ENCODE measurements at regions not wholly inside any gene's neighbourhood (a gene's known extent, or its start where the extent isn't known, plus 50 kb on each side); places are given as distances from the start of the nearest gene placed in this dataset.
A peak's percentile ranks its signal among the peaks of the same experiment; 100 is the strongest.

DNA sequence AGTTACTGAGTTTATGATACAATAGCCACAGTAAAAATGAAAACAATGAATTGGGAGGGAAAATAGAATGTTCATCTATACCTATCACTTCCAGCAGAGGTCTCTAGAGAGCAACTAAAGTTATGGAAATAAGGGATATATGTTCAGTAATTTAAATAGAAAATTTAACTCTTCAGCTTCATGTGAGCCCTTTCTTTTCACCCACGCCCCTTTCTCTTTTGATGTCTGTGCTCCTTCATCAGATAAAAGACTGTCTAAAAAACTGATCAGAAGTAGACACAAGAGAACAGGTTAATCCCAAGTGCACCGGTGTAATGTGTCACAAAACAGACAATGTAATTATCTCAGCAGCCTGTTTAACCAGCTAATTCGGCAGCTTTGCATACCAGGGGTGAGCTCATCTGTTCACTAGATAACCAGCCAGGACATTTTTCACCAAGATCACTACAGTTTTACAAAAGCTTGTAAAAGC, 238.5 kb upstream of the ERBB4 start:
- TF ChIP-seq, protein P1, sequence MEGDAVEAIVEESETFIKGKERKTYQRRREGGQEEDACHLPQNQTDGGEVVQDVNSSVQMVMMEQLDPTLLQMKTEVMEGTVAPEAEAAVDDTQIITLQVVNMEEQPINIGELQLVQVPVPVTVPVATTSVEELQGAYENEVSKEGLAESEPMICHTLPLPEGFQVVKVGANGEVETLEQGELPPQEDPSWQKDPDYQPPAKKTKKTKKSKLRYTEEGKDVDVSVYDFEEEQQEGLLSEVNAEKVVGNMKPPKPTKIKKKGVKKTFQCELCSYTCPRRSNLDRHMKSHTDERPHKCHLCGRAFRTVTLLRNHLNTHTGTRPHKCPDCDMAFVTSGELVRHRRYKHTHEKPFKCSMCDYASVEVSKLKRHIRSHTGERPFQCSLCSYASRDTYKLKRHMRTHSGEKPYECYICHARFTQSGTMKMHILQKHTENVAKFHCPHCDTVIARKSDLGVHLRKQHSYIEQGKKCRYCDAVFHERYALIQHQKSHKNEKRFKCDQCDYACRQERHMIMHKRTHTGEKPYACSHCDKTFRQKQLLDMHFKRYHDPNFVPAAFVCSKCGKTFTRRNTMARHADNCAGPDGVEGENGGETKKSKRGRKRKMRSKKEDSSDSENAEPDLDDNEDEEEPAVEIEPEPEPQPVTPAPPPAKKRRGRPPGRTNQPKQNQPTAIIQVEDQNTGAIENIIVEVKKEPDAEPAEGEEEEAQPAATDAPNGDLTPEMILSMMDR (IDR thresholded peaks at IDR 0.05; ENCODE audit: extremely low read depth, low read depth, low read length) = peak; percentile 63
- Histone ChIP-seq H4K20me1 (ENCODE audit: insufficient read depth, low read length) (no peaks in the 10 kb centered on the region), H2AFZ (ENCODE audit: low read length) (peak overlapping the region; percentile 75), H3K36me3 (ENCODE audit: insufficient read depth, low read length) (no peaks in the 10 kb centered on the region), H3K4me1 (ENCODE audit: insufficient read depth, low read length) (peaks cover 5% of the 10 kb centered on the region), H3K4me2 (ENCODE audit: insufficient read depth, low read length) (peak overlapping the region; percentile 69), H3K27ac (ENCODE audit: low read depth, low read length) (no peak overlapping the region), H3K27me3 (ENCODE audit: insufficient read depth, low read length) (no peaks in the 10 kb centered on the region), H3K9me3 (ENCODE audit: low read depth, low read length) (no peaks in the 10 kb centered on the region), H3K4me3 (ENCODE audit: insufficient read depth, low read length) (peak overlapping the region; percentile 60), H3K79me2 (ENCODE audit: insufficient read depth, low read length) (no peaks in the 10 kb centered on the region)
- DNase-seq (ENCODE audit: insufficient read length, low spot score, missing footprints) = peak; percentile 39

DNA sequence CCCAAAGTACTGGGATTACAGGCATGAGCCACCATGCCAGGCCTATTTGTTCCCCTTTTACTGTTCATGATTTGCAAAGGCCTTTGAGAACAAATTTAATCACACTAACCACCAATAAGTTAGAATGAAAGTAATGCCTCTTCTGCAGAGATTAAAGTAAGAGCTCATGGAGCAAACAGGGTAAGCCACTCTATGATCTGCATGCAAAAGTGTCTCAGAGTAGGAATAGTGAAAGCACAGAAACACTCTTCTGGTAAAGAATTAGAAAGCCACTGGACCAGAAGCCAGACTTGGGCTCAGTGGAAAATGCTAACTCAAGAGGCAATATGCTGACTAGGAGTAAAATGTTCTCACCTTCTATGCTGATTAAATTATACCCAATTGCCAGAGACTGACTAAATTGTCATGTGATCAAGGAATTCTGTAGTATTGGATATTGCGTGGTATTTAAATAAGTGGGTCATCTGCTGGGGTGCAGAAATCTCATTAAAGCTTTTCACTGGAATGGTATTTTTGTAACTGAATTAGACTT, 235.3 kb upstream of the ERBB4 start:
- no peaks in the 10 kb centered on the region for H3K79me2 ChIP-seq (ENCODE audit: insufficient read depth, low read length)
- no peaks in the 10 kb centered on the region for H3K36me3 ChIP-seq (ENCODE audit: insufficient read depth, low read length)
- no peak overlapping the region for H3K27ac ChIP-seq (ENCODE audit: low read depth, low read length)
- H3K4me1 ChIP-seq (ENCODE audit: insufficient read depth, low read length) = peaks cover 5% of the 10 kb centered on the region
- DNase-seq (ENCODE audit: insufficient read length, low spot score, missing footprints) = no peak
- H4K20me1 ChIP-seq (ENCODE audit: insufficient read depth, low read length) = no peaks in the 10 kb centered on the region
- no peak overlapping the region for H2AFZ ChIP-seq (ENCODE audit: low read length)
- no peak overlapping the region for H3K4me2 ChIP-seq (ENCODE audit: insufficient read depth, low read length)
- no peak overlapping the region for H3K4me3 ChIP-seq (ENCODE audit: insufficient read depth, low read length)
- H3K27me3 ChIP-seq (ENCODE audit: insufficient read depth, low read length) = no peaks in the 10 kb centered on the region
- no peaks in the 10 kb centered on the region for H3K9me3 ChIP-seq (ENCODE audit: low read depth, low read length)
- TF ChIP-seq, protein P1 (IDR thresholded peaks at IDR 0.05; ENCODE audit: extremely low read depth, low read depth, low read length) = no peak

DNA sequence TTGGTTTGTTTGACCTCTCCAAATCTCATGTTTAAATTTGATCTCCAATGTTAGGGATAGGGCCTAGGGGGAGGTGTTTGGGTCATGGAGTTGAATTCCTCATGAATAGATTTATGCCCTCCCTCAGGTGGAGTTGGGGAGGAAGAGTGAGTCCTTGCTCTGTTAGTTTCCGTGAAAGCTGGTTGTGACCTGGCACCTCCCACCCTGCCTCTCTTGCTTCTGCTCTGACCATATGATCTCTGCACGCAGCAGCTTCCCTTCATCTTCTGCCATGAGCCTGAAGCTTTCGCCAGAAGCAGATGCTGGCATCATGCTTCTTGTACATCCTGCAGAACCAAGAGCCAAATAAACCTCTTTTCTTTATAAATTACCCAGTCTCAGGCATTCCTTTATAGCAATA, 231.6 kb upstream of the ERBB4 start:
- Histone ChIP-seq H3K27me3 (ENCODE audit: insufficient read depth, low read length) (no peaks in the 10 kb centered on the region), H3K79me2 (ENCODE audit: insufficient read depth, low read length) (no peaks in the 10 kb centered on the region), H3K36me3 (ENCODE audit: insufficient read depth, low read length) (no peaks in the 10 kb centered on the region), H3K27ac (ENCODE audit: low read depth, low read length) (no peak overlapping the region), H3K4me1 (ENCODE audit: insufficient read depth, low read length) (no peaks in the 10 kb centered on the region), H3K4me3 (ENCODE audit: insufficient read depth, low read length) (no peak overlapping the region), H3K4me2 (ENCODE audit: insufficient read depth, low read length) (no peak overlapping the region), H3K9me3 (ENCODE audit: low read depth, low read length) (no peaks in the 10 kb centered on the region), H2AFZ (ENCODE audit: low read length) (peak overlapping the region; percentile 66), H4K20me1 (ENCODE audit: insufficient read depth, low read length) (no peaks in the 10 kb centered on the region)
- TF ChIP-seq, protein P1 (IDR thresholded peaks at IDR 0.05; ENCODE audit: extremely low read depth, low read depth, low read length) = no peak
- DNase-seq (ENCODE audit: insufficient read length, low spot score, missing footprints) = no peak

DNA sequence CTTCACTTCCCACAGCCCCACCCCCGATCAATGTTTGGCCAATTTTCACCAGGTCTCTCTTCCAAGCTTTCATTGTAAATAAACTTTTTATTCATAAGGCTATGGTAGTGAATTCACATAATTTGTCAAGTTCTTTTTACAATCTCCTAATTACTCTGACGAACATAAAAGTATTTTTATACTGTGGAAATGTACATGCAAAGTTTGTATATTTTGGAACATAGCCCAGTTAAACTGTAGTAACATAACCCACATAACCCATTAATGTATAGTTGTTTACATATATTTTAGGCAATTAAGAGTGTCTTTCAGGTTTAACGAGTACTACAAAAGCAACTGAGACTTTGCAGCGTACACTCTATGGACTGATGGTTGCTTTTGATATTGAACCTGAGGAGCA, 228.3 kb upstream of the ERBB4 start:
- Histone ChIP-seq H3K79me2 (ENCODE audit: insufficient read depth, low read length) (no peaks in the 10 kb centered on the region), H3K36me3 (ENCODE audit: insufficient read depth, low read length) (no peaks in the 10 kb centered on the region), H3K27me3 (ENCODE audit: insufficient read depth, low read length) (no peaks in the 10 kb centered on the region), H2AFZ (ENCODE audit: low read length) (no peak overlapping the region), H3K9me3 (ENCODE audit: low read depth, low read length) (no peaks in the 10 kb centered on the region), H3K4me3 (ENCODE audit: insufficient read depth, low read length) (no peak overlapping the region), H3K4me1 (ENCODE audit: insufficient read depth, low read length) (no peaks in the 10 kb centered on the region), H3K27ac (ENCODE audit: low read depth, low read length) (no peak overlapping the region), H4K20me1 (ENCODE audit: insufficient read depth, low read length) (no peaks in the 10 kb centered on the region), H3K4me2 (ENCODE audit: insufficient read depth, low read length) (no peak overlapping the region)
- no peak for DNase-seq (ENCODE audit: insufficient read length, low spot score, missing footprints)
- TF ChIP-seq, protein P1 (IDR thresholded peaks at IDR 0.05; ENCODE audit: extremely low read depth, low read depth, low read length) = no peak

Data from osteoblast (primary cell).